GM12864 (cell line): ENCODE measurements at regions not wholly inside any gene's neighbourhood (a gene's known extent, or its start where the extent isn't known, plus 50 kb on each side); places are given as distances from the start of the nearest gene placed in this dataset.

Source experiments
- DNase-seq: peaks from one replicate; pipeline ENCODE4 v3.0.0-alpha.2; 2011; ENCODE audit warnings: low read depth
- H3K4me3 ChIP-seq: 2 replicates; pipeline ENCODE4 v1.5.1; 2011; ENCODE audit warnings: mild to moderate bottlenecking, low read depth, low read length, control low read depth
- TF ChIP-seq, protein P1 (sequence below): IDR thresholded peaks from 2 replicates; pipeline ENCODE4 v1.5.1; 2011; ENCODE audit warnings: low read depth, mild to moderate bottlenecking, moderate library complexity, low read length, control low read depth, inconsistent platforms; ENCODE audit errors: missing control alignments

- TF ChIP-seq, protein P1, sequence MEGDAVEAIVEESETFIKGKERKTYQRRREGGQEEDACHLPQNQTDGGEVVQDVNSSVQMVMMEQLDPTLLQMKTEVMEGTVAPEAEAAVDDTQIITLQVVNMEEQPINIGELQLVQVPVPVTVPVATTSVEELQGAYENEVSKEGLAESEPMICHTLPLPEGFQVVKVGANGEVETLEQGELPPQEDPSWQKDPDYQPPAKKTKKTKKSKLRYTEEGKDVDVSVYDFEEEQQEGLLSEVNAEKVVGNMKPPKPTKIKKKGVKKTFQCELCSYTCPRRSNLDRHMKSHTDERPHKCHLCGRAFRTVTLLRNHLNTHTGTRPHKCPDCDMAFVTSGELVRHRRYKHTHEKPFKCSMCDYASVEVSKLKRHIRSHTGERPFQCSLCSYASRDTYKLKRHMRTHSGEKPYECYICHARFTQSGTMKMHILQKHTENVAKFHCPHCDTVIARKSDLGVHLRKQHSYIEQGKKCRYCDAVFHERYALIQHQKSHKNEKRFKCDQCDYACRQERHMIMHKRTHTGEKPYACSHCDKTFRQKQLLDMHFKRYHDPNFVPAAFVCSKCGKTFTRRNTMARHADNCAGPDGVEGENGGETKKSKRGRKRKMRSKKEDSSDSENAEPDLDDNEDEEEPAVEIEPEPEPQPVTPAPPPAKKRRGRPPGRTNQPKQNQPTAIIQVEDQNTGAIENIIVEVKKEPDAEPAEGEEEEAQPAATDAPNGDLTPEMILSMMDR: no peak
- no peak for DNase-seq
- no peak overlapping the region for H3K4me3 ChIP-seq
Measured at GRCh38 chr15:61318802-61319525, 89.9 kb upstream of the RORA start.

DNA sequence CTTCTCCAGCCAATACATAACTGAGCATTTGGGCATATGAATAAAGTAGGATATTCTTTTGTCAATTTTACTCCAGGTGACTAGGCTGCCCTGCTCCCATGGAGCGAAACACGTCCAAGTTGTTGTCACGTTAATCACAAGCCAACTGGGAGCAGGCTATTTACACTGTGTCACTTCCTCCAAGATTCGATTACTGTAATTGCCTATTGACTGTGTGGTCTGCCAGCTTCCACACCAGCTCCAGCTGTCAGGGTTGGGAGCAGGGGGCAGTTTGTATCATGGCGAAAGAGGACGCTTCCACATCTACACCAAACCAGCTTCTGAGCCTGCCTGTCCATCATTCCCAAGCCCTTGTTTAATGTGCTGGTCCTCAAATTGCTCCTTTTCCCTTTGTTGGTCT lies 89.2 kb upstream of the RORA start:
- no peak for DNase-seq

GRCh38 chr15:61315471-61315870 lies 86.4 kb upstream of the RORA start:
- TF ChIP-seq, protein P1: no peak
- DNase-seq: no peak

More for the DNA sequence above, 89.2 kb upstream of the RORA start:
- no peak overlapping the region for H3K4me3 ChIP-seq
- TF ChIP-seq, protein P1: no peak

DNA sequence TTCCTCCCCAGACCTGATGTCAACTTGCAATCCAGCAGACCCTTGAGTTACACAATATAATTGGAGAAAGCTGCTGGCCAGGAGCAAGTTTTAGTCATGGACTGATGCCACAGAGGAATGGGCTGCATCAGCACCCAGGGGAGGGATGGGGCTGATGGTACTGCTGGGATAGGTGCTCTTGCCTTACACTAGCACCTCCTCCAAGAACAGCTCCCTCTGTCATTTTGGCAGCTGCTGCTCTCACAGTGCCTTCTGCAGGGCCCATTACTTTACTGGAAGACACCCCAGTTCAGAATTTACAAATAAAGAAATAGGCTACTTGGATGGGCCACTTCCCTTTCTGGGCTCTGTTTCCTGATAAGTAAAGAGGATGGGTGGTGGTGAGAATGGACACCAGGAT lies 85.3 kb upstream of the RORA start:
- no peak overlapping the region for H3K4me3 ChIP-seq
- no peak for DNase-seq
- TF ChIP-seq, protein P1: no peak

More at GRCh38 chr15:61315471-61315870, 86.4 kb upstream of the RORA start:
- no peak overlapping the region for H3K4me3 ChIP-seq

DNA sequence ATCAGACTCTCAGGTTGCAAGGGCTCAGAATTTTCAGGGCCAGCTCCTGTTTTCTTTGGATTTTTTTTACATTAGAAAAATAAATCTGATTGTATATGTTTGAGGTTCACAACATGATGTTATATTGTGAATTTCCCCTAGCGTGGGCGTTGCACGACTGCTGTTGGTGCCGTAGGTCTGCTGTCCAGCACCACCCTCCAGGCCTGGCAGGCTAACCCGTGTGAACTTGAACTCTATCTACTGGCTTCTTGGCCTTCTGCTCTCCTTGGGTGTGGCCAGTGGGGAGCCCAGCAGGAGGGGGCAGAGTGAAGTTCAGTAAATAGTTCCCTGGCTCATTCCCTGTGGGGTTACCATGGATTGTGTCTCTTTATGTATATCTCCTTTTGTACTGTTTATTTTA lies 80.5 kb upstream of the RORA start:
- no peak overlapping the region for H3K4me3 ChIP-seq
- DNase-seq: no peak
- TF ChIP-seq, protein P1: no peak

GRCh38 chr15:61309031-61309511 lies 80.0 kb upstream of the RORA start:
- H3K4me3 ChIP-seq: no peak overlapping the region
- no peak for DNase-seq
- TF ChIP-seq, protein P1: no peak

GRCh38 chr15:61308437-61308836 lies 79.3 kb upstream of the RORA start:
- no peak overlapping the region for H3K4me3 ChIP-seq
- no peak for DNase-seq
- TF ChIP-seq, protein P1: no peak
